Parathyroid adenoma (tissue), 2 donors: ENCODE measurements at regions not wholly inside any gene's neighbourhood (a gene's known extent, or its start where the extent isn't known, plus 50 kb on each side); places are given as distances from the start of the nearest gene placed in this dataset.
A peak's percentile ranks its signal among the peaks of the same experiment; 100 is the strongest.

ENCODE experiments used
- H2AFZ ChIP-seq: fragments of 300-600 bp; sonication (generic); one replicate; pipeline ENCODE4 v1.7.0; 2017; ENCODE audit warnings: antibody characterized with exemption, mild to moderate bottlenecking
- H3K27ac ChIP-seq: fragments of 300-600 bp; sonication (generic); one replicate; pipeline ENCODE4 v1.7.0; 2017
- H3K27me3 ChIP-seq: fragments of 300-600 bp; sonication (generic); one replicate; pipeline ENCODE4 v1.7.0; 2017; ENCODE audit warnings: low read length; ENCODE audit not compliant: control insufficient read depth, insufficient read depth
- H3K36me3 ChIP-seq: fragments of 300-600 bp; sonication (generic); one replicate; pipeline ENCODE4 v1.7.0; 2017; ENCODE audit warnings: low read length; ENCODE audit not compliant: control insufficient read depth, insufficient read depth
- H3K4me1 ChIP-seq: fragments of 300-600 bp; sonication (generic); one replicate; pipeline ENCODE4 v1.7.0; 2017; ENCODE audit warnings: control low read depth
- H3K4me2 ChIP-seq: fragments of 300-600 bp; sonication (generic); one replicate; pipeline ENCODE4 v1.7.0; 2017; ENCODE audit warnings: low read length
- H3K4me3 ChIP-seq: fragments of 300-600 bp; sonication (generic); one replicate; pipeline ENCODE4 v1.7.0; 2017; ENCODE audit warnings: low read depth, low read length
- H3K79me2 ChIP-seq: fragments of 300-600 bp; sonication (generic); one replicate; pipeline ENCODE4 v1.7.0; 2017; ENCODE audit warnings: control low read depth
- H3K9ac ChIP-seq: fragments of 300-600 bp; sonication (generic); one replicate; pipeline ENCODE4 v1.7.0; 2017; ENCODE audit warnings: mild to moderate bottlenecking
- H3K9me3 ChIP-seq: fragments of 300-600 bp; sonication (generic); one replicate; pipeline ENCODE4 v1.7.0; 2017; ENCODE audit warnings: low read length; ENCODE audit not compliant: control insufficient read depth
- CTCF ChIP-seq: fragments of 300-600 bp; sonication (generic); IDR thresholded peaks from one replicate; pipeline ENCODE4 v1.7.0; 2017; ENCODE audit warnings: antibody characterized with exemption, mild to moderate bottlenecking
- donor health status: primary hyperparathyroidism.

- no peak overlapping the region for H3K27ac ChIP-seq
- no peaks in the 10 kb centered on the region for H3K9me3 ChIP-seq
- H3K4me2 ChIP-seq = no peak overlapping the region
- no peaks in the 10 kb centered on the region for H3K36me3 ChIP-seq
- TF ChIP-seq CTCF = no peak
- H3K9ac ChIP-seq = no peak overlapping the region
- no peak overlapping the region for H3K4me3 ChIP-seq
- no peaks in the 10 kb centered on the region for H3K27me3 ChIP-seq
- no peak overlapping the region for H2AFZ ChIP-seq
- H3K79me2 ChIP-seq = no peaks in the 10 kb centered on the region
- H3K4me1 ChIP-seq = no peaks in the 10 kb centered on the region
Observed at GRCh38 chr11:32168924-32169323, 78.0 kb downstream of the RCN1 start.

- Histone ChIP-seq H3K79me2 (no peaks in the 10 kb centered on the region), H3K4me2 (no peak overlapping the region), H3K4me3 (no peak overlapping the region), H3K36me3 (no peaks in the 10 kb centered on the region), H3K9me3 (no peaks in the 10 kb centered on the region), H3K27ac (no peak overlapping the region), H2AFZ (no peak overlapping the region), H3K27me3 (no peaks in the 10 kb centered on the region), H3K9ac (no peak overlapping the region), H3K4me1 (no peaks in the 10 kb centered on the region)
- no peak for TF ChIP-seq CTCF
Observed at GRCh38 chr11:32171445-32171844, 80.6 kb downstream of the RCN1 start.

GRCh38 chr11:32172041-32172847 lies 81.4 kb downstream of the RCN1 start:
- no peak for TF ChIP-seq CTCF
- no peak overlapping the region for H3K4me3 ChIP-seq
- H3K9ac ChIP-seq = no peak overlapping the region
- no peaks in the 10 kb centered on the region for H3K9me3 ChIP-seq
- H3K27ac ChIP-seq = no peak overlapping the region
- no peaks in the 10 kb centered on the region for H3K27me3 ChIP-seq
- no peaks in the 10 kb centered on the region for H3K79me2 ChIP-seq
- no peaks in the 10 kb centered on the region for H3K4me1 ChIP-seq
- H2AFZ ChIP-seq = no peak overlapping the region
- H3K36me3 ChIP-seq = no peaks in the 10 kb centered on the region
- no peak overlapping the region for H3K4me2 ChIP-seq

- Histone ChIP-seq H3K4me1 (no peaks in the 10 kb centered on the region), H3K9me3 (no peaks in the 10 kb centered on the region), H3K4me2 (no peak overlapping the region), H3K4me3 (no peak overlapping the region), H2AFZ (no peak overlapping the region), H3K36me3 (no peaks in the 10 kb centered on the region), H3K27me3 (no peaks in the 10 kb centered on the region), H3K27ac (no peak overlapping the region), H3K79me2 (no peaks in the 10 kb centered on the region), H3K9ac (no peak overlapping the region)
- peak; percentile 38 for TF ChIP-seq CTCF
Observed at GRCh38 chr11:32172848-32173834, 82.3 kb downstream of the RCN1 start.
